NCI-H446 treated with DMSO at 0.1 percent for 48 hours (cell line): ENCODE measurements at regions not wholly inside any gene's neighbourhood (a gene's known extent, or its start where the extent isn't known, plus 50 kb on each side); places are given as distances from the start of the nearest gene placed in this dataset.

Source experiments
- DNase-seq: peaks from one replicate; lab custom pipeline; 2025; lab: John Stamatoyannopoulos, UW

DNA sequence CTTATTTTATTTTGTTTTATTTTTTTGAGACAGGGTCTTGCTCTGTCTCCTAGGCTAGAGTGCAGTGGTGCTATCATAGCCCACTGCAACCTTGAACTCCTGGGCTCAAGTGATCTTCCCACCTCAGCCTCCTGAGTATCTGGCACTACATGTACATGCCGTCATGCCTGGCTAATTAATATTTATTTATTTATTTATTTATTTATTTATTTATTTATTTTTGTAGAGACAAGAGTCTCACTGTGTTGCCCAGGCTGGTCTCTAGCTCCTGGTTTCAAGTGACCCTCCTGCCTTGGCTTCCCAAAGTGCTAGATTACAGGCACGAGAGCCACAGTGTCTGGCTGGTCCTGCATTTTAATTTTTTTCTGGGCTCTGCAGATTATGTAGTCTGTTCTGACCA is 84.9 kb upstream of the BCOR start:
- no peak for DNase-seq

GRCh38 chrX:40182095-40182494 is 84.3 kb upstream of the BCOR start:
- DNase-seq: no peak

- no peak for DNase-seq
Observed at GRCh38 chrX:40179283-40179682, 81.5 kb upstream of the BCOR start.

GRCh38 chrX:40177942-40178715 is 80.4 kb upstream of the BCOR start:
- no peak for DNase-seq

DNA sequence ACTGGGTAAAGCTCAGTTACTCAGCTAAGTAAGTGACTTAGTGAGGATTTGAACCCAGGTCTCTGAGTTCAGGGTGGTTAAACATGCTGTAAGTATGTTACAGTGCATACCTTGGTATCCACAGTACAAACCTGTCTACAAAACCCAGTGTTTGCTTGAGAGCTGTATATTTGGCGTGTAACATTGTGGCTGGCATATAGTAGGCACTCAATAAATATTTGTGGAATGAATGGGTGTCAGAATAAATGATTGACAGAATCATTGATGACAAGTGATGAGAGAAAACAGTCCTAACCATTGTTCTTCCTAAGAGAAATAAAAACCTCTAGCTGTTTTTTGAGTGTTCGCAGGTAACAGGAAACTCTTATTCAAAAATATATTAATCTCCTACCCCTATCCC is 79.7 kb upstream of the BCOR start:
- no peak for DNase-seq

DNA sequence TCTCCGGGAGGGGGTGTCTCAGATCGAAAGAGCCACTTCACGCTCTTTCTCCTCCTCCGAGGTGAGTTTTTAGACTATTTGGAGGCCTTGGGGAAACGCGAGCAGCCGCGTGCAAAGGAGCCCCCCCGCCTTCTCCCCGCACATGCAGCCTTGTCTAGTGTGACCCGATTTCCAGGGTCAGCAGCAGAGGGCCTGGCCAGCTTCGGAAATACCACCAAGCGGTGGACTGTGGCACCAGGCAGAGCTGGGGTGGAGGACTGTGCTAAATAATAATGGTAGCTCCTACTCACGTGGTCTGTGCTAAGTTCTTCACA is 79.3 kb upstream of the BCOR start:
- DNase-seq: no peak

DNA sequence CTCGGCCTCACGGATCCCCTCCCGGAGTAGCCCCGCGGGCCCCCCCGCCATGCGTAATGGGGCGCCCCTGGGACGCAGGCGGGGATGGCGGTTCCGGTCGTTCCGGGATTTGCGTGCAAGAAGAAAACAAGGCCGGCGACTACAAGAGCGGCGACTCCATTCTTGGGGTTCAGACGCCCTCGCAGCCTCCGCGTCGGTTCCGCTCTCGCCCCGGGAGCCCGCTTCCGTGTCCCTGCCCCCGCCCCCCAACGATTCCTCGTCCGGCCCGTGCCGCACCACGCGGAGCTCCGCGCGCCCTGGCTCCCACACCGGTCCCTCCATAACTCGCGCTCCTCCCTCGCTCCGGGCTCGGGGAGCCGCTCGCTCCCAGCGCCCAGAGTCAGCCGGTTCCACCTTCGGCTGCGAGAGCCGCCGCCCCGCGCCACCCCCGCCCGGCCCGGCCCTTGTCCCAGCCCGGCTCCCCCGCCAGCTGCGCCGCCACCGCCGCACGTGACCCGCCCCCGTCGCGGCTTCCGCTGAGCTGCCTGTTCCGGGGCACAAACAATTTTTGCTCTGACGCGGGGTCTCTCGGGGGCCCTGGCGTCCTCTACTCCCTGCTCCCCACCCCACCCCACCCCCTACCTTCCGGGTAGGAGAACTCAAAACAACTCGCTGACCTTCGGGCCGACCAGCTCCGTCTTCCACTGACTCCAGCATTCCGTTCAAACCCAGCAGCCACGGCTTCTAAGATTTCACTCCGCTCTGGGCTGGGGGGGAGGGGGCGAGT is 78.8 kb upstream of the BCOR start:
- DNase-seq: no peak

DNA sequence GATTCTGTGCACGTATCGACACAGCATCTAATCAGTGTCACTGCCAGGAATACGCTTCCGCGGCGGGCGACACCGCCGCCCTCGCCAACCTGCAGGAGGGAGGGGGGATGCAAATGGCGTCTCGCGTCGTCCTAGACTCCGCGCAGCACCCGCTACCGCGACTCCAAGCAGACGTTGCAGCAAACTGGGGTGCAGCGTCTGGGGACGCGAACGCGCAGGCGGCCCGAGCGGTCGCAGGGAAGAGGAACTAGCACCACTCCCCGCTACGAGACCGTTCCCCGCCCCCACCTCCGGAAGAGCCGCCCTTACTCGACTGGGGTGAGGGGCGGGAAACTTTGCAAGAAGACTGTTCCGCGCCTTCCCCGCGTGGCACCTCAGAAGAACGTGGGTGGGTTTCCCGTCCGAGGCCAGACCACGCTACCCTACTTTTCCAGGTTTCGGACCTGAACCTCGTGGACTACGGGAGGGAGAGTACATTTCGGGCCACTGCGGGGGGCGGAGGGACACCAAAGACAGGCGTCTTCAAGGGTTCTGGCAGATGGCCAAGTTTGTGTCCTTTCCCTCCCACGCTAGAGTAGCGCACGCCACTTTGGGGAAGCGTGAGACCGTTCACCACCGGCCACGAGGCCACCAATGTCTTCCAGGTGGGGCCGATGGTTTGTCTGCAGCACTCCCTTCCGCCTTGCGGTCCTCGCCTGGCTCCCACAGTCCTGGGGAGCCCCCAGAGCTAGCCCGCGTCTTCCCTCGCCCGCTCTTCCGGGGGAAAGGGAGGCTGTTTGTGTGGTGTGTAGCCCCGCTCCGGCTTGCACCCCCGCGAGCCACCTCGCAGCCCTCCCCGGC is 78.0 kb upstream of the BCOR start:
- DNase-seq: no peak

- no peak for DNase-seq
Observed at GRCh38 chrX:40174854-40175510, 77.2 kb upstream of the BCOR start.

GRCh38 chrX:40174001-40174853 is 76.5 kb upstream of the BCOR start:
- no peak for DNase-seq

DNA sequence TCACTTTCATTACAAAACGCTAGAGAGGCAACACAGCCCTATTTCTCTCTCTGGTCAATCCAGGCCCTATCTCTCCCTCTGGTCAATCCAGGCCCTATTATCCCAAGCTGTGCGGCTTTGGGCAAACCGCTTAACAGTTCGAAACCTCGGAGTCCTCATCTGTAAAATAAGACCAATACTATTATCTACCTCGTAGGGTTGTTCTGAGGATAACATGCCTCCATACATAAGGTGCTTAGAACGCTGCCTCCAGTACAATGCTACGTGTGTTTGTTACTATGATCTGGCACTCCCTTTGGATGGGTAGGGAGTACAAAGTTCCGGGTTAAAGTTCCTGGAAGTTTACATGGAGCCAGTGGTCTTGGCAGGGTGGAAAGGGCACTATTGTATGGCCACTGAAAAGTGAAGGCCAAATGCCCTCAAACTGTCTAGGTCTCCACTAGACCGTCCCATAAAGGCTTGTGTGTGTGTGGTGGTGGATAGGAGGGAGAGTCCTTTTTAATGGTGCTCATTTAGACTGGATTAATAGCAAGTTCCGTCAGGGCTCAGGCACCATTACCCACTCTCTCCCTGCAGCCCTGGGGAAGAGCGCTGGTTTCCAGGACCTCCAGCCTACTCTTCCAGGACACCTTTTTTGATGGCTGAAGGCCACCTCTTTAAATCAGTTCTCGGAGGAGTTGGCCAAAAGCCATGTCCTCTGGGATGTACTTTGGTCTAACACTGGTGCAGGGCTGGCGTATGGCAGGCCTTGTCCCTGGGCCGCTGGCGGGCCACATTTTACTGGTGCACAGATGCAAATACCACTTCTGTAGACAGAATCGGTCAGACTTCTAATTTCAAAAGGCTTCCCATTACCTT is 75.6 kb upstream of the BCOR start:
- no peak for DNase-seq

DNA sequence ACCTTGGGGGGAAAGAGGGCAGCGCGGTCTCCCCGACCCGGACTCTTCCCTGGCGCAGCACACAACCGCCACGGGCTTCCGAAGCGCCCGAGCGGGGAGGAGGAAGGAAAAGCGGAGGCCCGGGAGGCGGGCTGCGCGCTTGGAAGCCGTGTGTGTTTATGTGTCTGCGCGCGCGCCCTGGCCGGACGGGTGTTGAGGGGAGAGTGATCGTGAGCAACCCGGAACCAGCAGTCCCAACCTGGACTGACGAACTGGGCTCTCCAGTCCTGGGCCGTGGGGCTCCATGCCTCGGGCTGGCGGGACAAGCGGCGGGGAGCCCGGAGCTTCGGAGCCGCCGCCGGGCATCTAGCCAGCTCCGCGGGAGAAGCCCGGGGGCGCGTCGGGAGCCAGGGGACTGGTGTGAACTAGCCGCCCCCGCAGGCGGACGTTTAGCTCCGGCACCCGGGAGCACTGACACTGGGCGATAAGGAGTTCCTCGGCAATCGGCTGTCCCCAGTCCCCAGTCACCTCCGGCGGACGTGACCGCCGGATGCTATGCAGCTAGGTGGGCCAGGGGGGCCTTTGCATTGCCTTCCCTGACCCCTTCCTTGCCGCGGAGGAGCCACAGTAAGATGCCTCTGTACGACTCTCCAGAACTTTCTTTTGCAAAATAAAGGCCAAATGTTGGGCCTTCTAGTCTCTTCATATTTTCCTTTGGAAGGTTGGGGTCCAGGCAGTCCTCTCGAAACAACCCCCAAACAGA is 74.8 kb upstream of the BCOR start:
- DNase-seq: no peak

DNA sequence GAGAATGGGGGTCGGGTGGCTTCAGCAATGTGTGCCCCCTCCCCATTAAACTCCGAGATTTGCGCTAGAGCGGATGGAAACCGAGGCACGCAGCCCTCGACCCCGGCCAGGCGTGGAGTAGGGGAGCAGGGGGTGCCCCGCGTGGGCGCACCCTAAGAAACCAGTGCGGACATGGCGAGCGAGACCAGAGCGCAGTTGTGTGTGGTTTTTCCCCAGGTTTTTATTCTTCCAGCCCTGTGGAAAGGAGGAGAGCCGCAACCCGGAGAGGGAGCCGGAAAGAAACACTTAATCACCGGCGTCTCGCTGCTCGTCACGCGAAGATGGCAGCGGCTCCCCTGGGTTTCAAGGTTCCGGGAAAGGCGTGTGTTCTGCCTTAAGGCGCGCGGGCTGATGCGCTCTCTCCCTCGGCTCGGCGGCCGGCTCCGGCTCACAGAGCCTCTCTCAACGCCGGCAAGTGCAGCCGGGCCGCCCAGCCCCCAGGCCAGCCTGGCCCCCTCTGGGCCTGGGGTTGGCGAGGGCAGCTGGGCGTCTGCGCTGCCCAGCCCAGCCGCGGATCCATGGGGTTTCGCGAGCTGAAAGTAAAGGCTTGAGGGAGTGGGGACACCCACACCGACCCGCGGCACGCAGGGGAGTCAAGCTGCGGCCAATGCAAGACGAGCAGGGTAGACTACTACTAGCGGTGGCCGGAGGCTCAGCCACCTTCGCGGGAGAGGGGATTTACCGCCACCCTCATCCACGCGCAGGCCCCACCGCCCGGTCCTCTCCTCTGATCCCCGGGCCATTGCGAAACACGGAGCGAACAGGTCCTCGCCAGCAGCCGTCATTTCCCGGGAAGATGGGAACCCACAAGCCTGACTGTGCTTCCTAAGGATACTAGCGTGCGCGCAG is 74.0 kb upstream of the BCOR start:
- no peak for DNase-seq

DNA sequence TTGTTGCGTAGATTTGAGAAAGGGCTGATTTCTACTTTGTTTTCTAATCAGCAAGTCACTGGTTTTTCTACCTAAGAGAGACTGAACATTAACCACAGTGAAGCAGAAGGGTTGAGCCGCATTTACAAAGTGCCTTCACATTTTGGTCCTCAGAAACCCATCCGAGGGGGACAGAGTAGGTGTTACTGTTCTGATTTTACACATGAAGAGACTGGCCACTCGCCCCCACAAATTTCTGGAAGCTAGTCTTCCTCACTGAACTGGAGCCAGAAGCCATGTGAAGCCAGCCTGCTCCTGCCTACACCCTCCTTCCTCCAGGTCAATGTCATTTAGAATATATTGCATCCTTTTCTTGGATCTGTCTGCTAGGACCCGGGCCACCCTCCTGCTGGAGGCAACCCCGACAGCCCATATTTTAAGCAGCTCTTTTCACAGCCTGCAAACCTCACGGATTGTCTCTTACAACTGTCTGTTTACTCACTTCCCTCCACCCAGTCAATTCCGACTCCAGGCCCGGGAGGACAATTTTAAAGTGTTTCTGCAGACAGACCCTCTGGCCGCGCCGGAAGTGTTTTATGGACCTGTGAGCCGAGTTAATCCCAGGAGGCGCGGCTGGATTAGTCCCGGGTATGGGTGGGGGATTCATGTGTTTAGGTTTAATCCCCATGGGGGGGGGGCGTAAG is 73.2 kb upstream of the BCOR start:
- no peak for DNase-seq

GRCh38 chrX:40169193-40170101 is 71.7 kb upstream of the BCOR start:
- DNase-seq: peak; percentile 16

GRCh38 chrX:40168480-40169011 is 70.8 kb upstream of the BCOR start:
- DNase-seq: no peak
